ENCODE measurements at regions not wholly inside any gene's neighbourhood (a gene's known extent, or its start where the extent isn't known, plus 50 kb on each side); places are given as distances from the start of the nearest gene placed in this dataset.

DNA sequence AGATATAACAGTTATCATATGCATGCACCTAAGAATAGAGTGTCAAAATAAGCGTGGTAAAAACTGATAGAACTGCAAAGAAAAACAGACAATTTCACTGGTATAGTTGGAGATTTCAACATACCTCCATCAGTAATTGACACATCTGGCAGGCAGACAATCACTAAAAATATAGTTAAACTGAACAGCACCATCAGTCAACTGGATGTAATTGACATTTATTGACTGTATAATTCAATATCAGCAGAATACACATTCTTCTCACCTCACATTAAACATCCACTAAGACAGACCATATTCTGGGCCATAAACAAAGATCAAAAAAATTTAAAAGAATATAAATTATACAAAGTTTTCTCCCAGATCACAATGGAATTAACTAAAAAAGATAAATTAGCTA lies 378.5 kb upstream of the RGPD4 start:
- TF ChIP-seq POLR2AphosphoS5 (IDR thresholded peaks at IDR 0.05; ENCODE audit: low read depth), result no peak
- TF ChIP-seq, protein P1, sequence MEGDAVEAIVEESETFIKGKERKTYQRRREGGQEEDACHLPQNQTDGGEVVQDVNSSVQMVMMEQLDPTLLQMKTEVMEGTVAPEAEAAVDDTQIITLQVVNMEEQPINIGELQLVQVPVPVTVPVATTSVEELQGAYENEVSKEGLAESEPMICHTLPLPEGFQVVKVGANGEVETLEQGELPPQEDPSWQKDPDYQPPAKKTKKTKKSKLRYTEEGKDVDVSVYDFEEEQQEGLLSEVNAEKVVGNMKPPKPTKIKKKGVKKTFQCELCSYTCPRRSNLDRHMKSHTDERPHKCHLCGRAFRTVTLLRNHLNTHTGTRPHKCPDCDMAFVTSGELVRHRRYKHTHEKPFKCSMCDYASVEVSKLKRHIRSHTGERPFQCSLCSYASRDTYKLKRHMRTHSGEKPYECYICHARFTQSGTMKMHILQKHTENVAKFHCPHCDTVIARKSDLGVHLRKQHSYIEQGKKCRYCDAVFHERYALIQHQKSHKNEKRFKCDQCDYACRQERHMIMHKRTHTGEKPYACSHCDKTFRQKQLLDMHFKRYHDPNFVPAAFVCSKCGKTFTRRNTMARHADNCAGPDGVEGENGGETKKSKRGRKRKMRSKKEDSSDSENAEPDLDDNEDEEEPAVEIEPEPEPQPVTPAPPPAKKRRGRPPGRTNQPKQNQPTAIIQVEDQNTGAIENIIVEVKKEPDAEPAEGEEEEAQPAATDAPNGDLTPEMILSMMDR (IDR thresholded peaks at IDR 0.05; ENCODE audit: insufficient read depth, low read length), result no peak

Measured in HL-60 (cell line).